BLaER1 treated with 17β-estradiol and CSF1 and Interleukin-3, amounts not matched to agents 10 nM and 100 nM (cell line): ENCODE measurements at regions not wholly inside any gene's neighbourhood (a gene's known extent, or its start where the extent isn't known, plus 50 kb on each side); places are given as distances from the start of the nearest gene placed in this dataset.
"Not testable (repeated sequence)": the region's sequence is repeated elsewhere in the genome, so short reads cannot be mapped to it uniquely, and the experiment has no call there.

Experiments used
- H3K27ac ChIP-seq, 11 experiments: shearing (Covaris generic); formaldehyde crosslinking; 2 replicates each; pipeline ENCODE4 v1.8.1; 2022
- H3K27me3 ChIP-seq, 11 experiments: shearing (Covaris generic); formaldehyde crosslinking; 2 replicates each; pipeline ENCODE4 v1.8.1; 2022
- H3K36me3 ChIP-seq, 11 experiments: shearing (Covaris generic); formaldehyde crosslinking; 2 replicates each; pipeline ENCODE4 v1.8.1; 2022
- H3K4me1 ChIP-seq, 10 experiments: shearing (Covaris generic); formaldehyde crosslinking; 2 replicates each; pipeline ENCODE4 v1.8.1; 2022
- H3K4me2 ChIP-seq, 11 experiments: shearing (Covaris generic); formaldehyde crosslinking; 2 replicates each; pipeline ENCODE4 v1.8.1; 2022
- H3K4me3 ChIP-seq, 10 experiments: shearing (Covaris generic); formaldehyde crosslinking; 2 replicates each; pipeline ENCODE4 v1.8.1; 2022
- H3K9ac ChIP-seq, 11 experiments: shearing (Covaris generic); formaldehyde crosslinking; 2 replicates each; pipeline ENCODE4 v1.8.1; 2022
- H3K9me3 ChIP-seq, 11 experiments: shearing (Covaris generic); formaldehyde crosslinking; replicated peaks in 1 of 11; 2 replicates each; pipeline ENCODE4 v1.8.1; 2022
- H4K20me1 ChIP-seq, 11 experiments: shearing (Covaris generic); formaldehyde crosslinking; 2 replicates each; pipeline ENCODE4 v1.8.1; 2022
- Cebpa-rat ChIP-seq, 11 experiments: shearing (Covaris generic); IDR thresholded peaks; 2 replicates each; pipeline ENCODE4 v1.8.1; 2022

- no peak overlapping the region for H3K4me2 ChIP-seq
- no peak overlapping the region for H3K9ac ChIP-seq
- no peaks in the 10 kb centered on the region for H4K20me1 ChIP-seq
- no peak for TF ChIP-seq Cebpa-rat (IDR thresholded peaks at IDR 0.05)
- H3K9me3 ChIP-seq = no peaks in the 10 kb centered on the region
- H3K27me3 ChIP-seq = peaks cover 0 to 18% (median 0%) of the 10 kb centered on the region in 11 experiments; a peak in 2 of 22 replicates
- H3K36me3 ChIP-seq = no peaks in the 10 kb centered on the region
- H3K27ac ChIP-seq = no peak overlapping the region
- H3K4me3 ChIP-seq = no peak overlapping the region
- no peaks in the 10 kb centered on the region for H3K4me1 ChIP-seq
Observed at GRCh38 chr3:55143336-55143735, 215.5 kb upstream of the LRTM1 start.

GRCh38 chr3:55136291-55136690, 208.4 kb upstream of the LRTM1 start:
- H3K27me3 ChIP-seq, H3K4me1 ChIP-seq, H4K20me1 ChIP-seq, H3K27ac ChIP-seq, H3K36me3 ChIP-seq, H3K4me2 ChIP-seq, H3K9ac ChIP-seq, H3K4me3 ChIP-seq: not testable (repeated sequence)
- H3K9me3 ChIP-seq = peaks cover 0 to 13% (median 0%) of the 10 kb centered on the region in 11 experiments; a peak in 6 of 22 replicates

GRCh38 chr3:55128225-55128823, 200.5 kb upstream of the LRTM1 start:
- H3K4me3 ChIP-seq = no peak overlapping the region
- no peaks in the 10 kb centered on the region for H3K9me3 ChIP-seq
- H3K4me2 ChIP-seq = no peak overlapping the region
- no peaks in the 10 kb centered on the region for H3K27me3 ChIP-seq
- H3K36me3 ChIP-seq = no peaks in the 10 kb centered on the region
- 0 out of 20 replicates have a peak, but pooled peaks cover 0 to 3% (median 0%) of the 10 kb centered on the region in 10 experiments for H3K4me1 ChIP-seq
- TF ChIP-seq Cebpa-rat (IDR thresholded peaks at IDR 0.05) = no peak
- no peaks in the 10 kb centered on the region for H4K20me1 ChIP-seq
- no peak overlapping the region for H3K27ac ChIP-seq
- no peak overlapping the region for H3K9ac ChIP-seq

- Histone ChIP-seq H3K4me1 (0 out of 20 replicates have a peak, but pooled peaks cover 0 to 3% (median 0%) of the 10 kb centered on the region in 10 experiments), H3K4me3 (no peak overlapping the region), H3K27ac (no peak overlapping the region), H3K9me3 (no peaks in the 10 kb centered on the region), H3K27me3 (no peaks in the 10 kb centered on the region), H4K20me1 (no peaks in the 10 kb centered on the region), H3K36me3 (no peaks in the 10 kb centered on the region), H3K4me2 (no peak overlapping the region), H3K9ac (no peak overlapping the region)
- TF ChIP-seq Cebpa-rat (IDR thresholded peaks at IDR 0.05) = no peak
Observed at GRCh38 chr3:55127565-55127964, 199.7 kb upstream of the LRTM1 start.

GRCh38 chr3:55124371-55124770, 196.5 kb upstream of the LRTM1 start:
- H3K4me2 ChIP-seq = no peak overlapping the region
- H3K9me3 ChIP-seq = no peaks in the 10 kb centered on the region
- no peak for TF ChIP-seq Cebpa-rat (IDR thresholded peaks at IDR 0.05)
- H3K27ac ChIP-seq = no peak overlapping the region
- no peaks in the 10 kb centered on the region for H3K36me3 ChIP-seq
- H3K4me3 ChIP-seq = no peak overlapping the region
- no peaks in the 10 kb centered on the region for H4K20me1 ChIP-seq
- no peaks in the 10 kb centered on the region for H3K4me1 ChIP-seq
- no peak overlapping the region for H3K9ac ChIP-seq
- no peaks in the 10 kb centered on the region for H3K27me3 ChIP-seq
